ENCODE measurements at regions not wholly inside any gene's neighbourhood (a gene's known extent, or its start where the extent isn't known, plus 50 kb on each side); places are given as distances from the start of the nearest gene placed in this dataset.
"Not testable (repeated sequence)": the region's sequence is repeated elsewhere in the genome, so short reads cannot be mapped to it uniquely, and the experiment has no call there.

GRCh38 chrX:87005183-87005582 lies 512.4 kb upstream of the KLHL4 start:
- ATAC-seq = no peak
- intact Hi-C loops (cut with DNase I, micrococcal nuclease) = no loop called here
- H3K4me3 ChIP-seq = no peak overlapping the region
- TF ChIP-seq CTCF (IDR thresholded peaks at IDR 0.05) = no peak
- no peak for DNase-seq
- no peaks in the 10 kb centered on the region for H3K4me1 ChIP-seq (ENCODE audit: low read depth)
- H3K9me3 ChIP-seq = peaks cover 5% of the 10 kb centered on the region
- no peaks in the 10 kb centered on the region for H3K36me3 ChIP-seq (ENCODE audit: low read depth)

- Histone ChIP-seq H3K4me1 (ENCODE audit: low read depth) (no peaks in the 10 kb centered on the region), H3K4me3 (no peak overlapping the region), H3K36me3 (ENCODE audit: low read depth) (no peaks in the 10 kb centered on the region), H3K9me3 (peaks cover 5% of the 10 kb centered on the region)
- ATAC-seq (no peak), DNase-seq (no peak)
- intact Hi-C loops (cut with DNase I, micrococcal nuclease) = no loop called here
- no peak for TF ChIP-seq CTCF (IDR thresholded peaks at IDR 0.05)
Measured at GRCh38 chrX:87005885-87006284, 511.7 kb upstream of the KLHL4 start.

GRCh38 chrX:87006561-87006960 lies 511.0 kb upstream of the KLHL4 start:
- Histone ChIP-seq H3K36me3 (ENCODE audit: low read depth) (no peaks in the 10 kb centered on the region), H3K4me1 (ENCODE audit: low read depth) (no peaks in the 10 kb centered on the region), H3K4me3 (no peak overlapping the region), H3K9me3 (peaks cover 5% of the 10 kb centered on the region)
- TF ChIP-seq CTCF (IDR thresholded peaks at IDR 0.05) = no peak
- DNase-seq (no peak), ATAC-seq (no peak)
- intact Hi-C loops (cut with DNase I, micrococcal nuclease) = no loop called here

- no peak for TF ChIP-seq CTCF (IDR thresholded peaks at IDR 0.05)
- Histone ChIP-seq H3K4me1 (ENCODE audit: low read depth) (no peaks in the 10 kb centered on the region), H3K36me3 (ENCODE audit: low read depth) (no peaks in the 10 kb centered on the region), H3K9me3 (peaks cover 5% of the 10 kb centered on the region), H3K4me3 (no peak overlapping the region)
- intact Hi-C loops (cut with DNase I, micrococcal nuclease) = no loop called here
- DNase-seq (peak in 1 of 3 donors; percentile 29), ATAC-seq (no peak)
Measured at GRCh38 chrX:87017210-87017609, 500.4 kb upstream of the KLHL4 start.

GRCh38 chrX:87033115-87033514 lies 484.5 kb upstream of the KLHL4 start:
- H3K36me3 ChIP-seq (ENCODE audit: low read depth); intact Hi-C loops (cut with DNase I, micrococcal nuclease); ATAC-seq; H3K4me3 ChIP-seq; H3K4me1 ChIP-seq (ENCODE audit: low read depth); DNase-seq; H3K9me3 ChIP-seq: not testable (repeated sequence)

- Histone ChIP-seq H3K4me1 (ENCODE audit: low read depth) (no peaks in the 10 kb centered on the region), H3K36me3 (ENCODE audit: low read depth) (no peaks in the 10 kb centered on the region), H3K9me3 (no peaks in the 10 kb centered on the region), H3K4me3 (no peak overlapping the region)
- ATAC-seq (no peak), DNase-seq (no peak)
- no peak for TF ChIP-seq CTCF (IDR thresholded peaks at IDR 0.05)
- intact Hi-C loops (cut with DNase I, micrococcal nuclease) = no loop called here
Measured at GRCh38 chrX:87045352-87045751, 472.2 kb upstream of the KLHL4 start.

All from mucosa of descending colon (tissue), 3 donors.